RWPE2 (cell line): ENCODE measurements at regions not wholly inside any gene's neighbourhood (a gene's known extent, or its start where the extent isn't known, plus 50 kb on each side); places are given as distances from the start of the nearest gene placed in this dataset.

Experiments
- ATAC-seq: fragments of 200-7000 bp; cut with Tn5 transposase; 3 replicates; pipeline ENCODE4 v1.9.1; 2021; ENCODE audit warnings: low read depth
- DNase-seq: peaks from one replicate; pipeline ENCODE4 v3.0.0-alpha.2; 2020; ENCODE audit warnings: low spot score
- H3K27ac ChIP-seq: fragments of 450-650 bp; 2 replicates; pipeline ENCODE4 v1.5.1; 2017; ENCODE audit warnings: mild to moderate bottlenecking; ENCODE audit not compliant: poor library complexity, severe bottlenecking
- H3K27me3 ChIP-seq: fragments of 250-450 bp; sonication (Bioruptor Pico); 2 replicates; pipeline ENCODE4 v1.5.1; 2021; ENCODE audit warnings: mild to moderate bottlenecking, moderate library complexity; ENCODE audit not compliant: insufficient read depth, poor library complexity, severe bottlenecking
- H3K36me3 ChIP-seq: fragments of 250-450 bp; sonication (Bioruptor Pico); 2 replicates; pipeline ENCODE4 v1.5.1; 2020; ENCODE audit warnings: low read depth, mild to moderate bottlenecking, moderate library complexity
- H3K4me1 ChIP-seq: fragments of 250-450 bp; sonication (Bioruptor Pico); 2 replicates; pipeline ENCODE4 v1.5.1; 2021; ENCODE audit warnings: mild to moderate bottlenecking, moderate library complexity; ENCODE audit not compliant: insufficient read depth, poor library complexity, severe bottlenecking
- H3K4me3 ChIP-seq: fragments of 250-450 bp; sonication (Bioruptor Pico); 2 replicates; pipeline ENCODE4 v1.5.1; 2021; ENCODE audit warnings: mild to moderate bottlenecking, moderate library complexity; ENCODE audit not compliant: severe bottlenecking
- H3K9me3 ChIP-seq: fragments of 250-450 bp; sonication (Bioruptor Pico); 2 replicates; pipeline ENCODE4 v1.5.1; 2021; ENCODE audit warnings: mild to moderate bottlenecking, moderate library complexity; ENCODE audit not compliant: severe bottlenecking
- CTCF ChIP-seq: fragments of 450-650 bp; IDR thresholded peaks from one replicate; pipeline ENCODE4 v1.5.1; 2017; ENCODE audit warnings: mild to moderate bottlenecking, moderate library complexity; ENCODE audit not compliant: poor library complexity, severe bottlenecking

DNA sequence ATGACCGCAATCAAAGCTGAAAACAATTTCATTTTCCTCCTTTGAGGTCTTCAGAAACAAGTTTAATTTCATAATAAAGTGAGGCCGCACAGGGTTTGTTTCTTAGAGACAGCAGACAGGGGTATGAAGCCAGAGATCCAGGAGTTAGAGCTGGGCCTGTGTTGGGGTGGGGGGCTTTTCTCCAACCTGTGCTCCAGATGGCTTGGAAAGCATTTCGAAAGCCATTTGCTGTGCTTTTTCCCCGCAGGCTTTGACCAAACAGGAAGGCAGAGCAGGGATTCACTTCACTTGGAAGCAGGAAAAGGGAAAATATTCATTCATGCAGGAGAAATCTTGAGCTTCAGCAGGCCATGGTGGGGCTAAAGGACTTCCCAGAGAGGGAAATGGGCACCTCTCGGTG, 617.4 kb downstream of the SOX6 start:
- DNase-seq: no peak
- Histone ChIP-seq H3K4me3 (no peak overlapping the region), H3K36me3 (no peaks in the 10 kb centered on the region), H3K9me3 (no peaks in the 10 kb centered on the region), H3K27ac (no peak overlapping the region), H3K4me1 (no peaks in the 10 kb centered on the region), H3K27me3 (no peaks in the 10 kb centered on the region)
- TF ChIP-seq CTCF: no peak
- no peak for ATAC-seq

- peak; percentile 48; the same call in 1 of the 3 replicates for ATAC-seq
- TF ChIP-seq CTCF: no peak
These were observed 613.5 kb downstream of the SOX6 start for GRCh38 chr11:15742626-15743519.

GRCh38 chr11:15744693-15745092, 611.7 kb downstream of the SOX6 start:
- Histone ChIP-seq H3K27ac (no peak overlapping the region), H3K4me1 (no peaks in the 10 kb centered on the region), H3K36me3 (no peaks in the 10 kb centered on the region), H3K9me3 (no peaks in the 10 kb centered on the region), H3K27me3 (no peaks in the 10 kb centered on the region), H3K4me3 (no peak overlapping the region)
- DNase-seq (no peak), ATAC-seq (no peak)
- no peak for TF ChIP-seq CTCF

More at GRCh38 chr11:15742626-15743519, 613.5 kb downstream of the SOX6 start:
- no peak for DNase-seq
- Histone ChIP-seq H3K4me1 (no peaks in the 10 kb centered on the region), H3K36me3 (no peaks in the 10 kb centered on the region), H3K27ac (no peak overlapping the region), H3K4me3 (no peak overlapping the region), H3K9me3 (no peaks in the 10 kb centered on the region), H3K27me3 (no peaks in the 10 kb centered on the region)

GRCh38 chr11:15745266-15745665, 611.1 kb downstream of the SOX6 start:
- DNase-seq (no peak), ATAC-seq (peak; percentile 61)
- TF ChIP-seq CTCF: no peak
- H3K4me1 ChIP-seq: no peaks in the 10 kb centered on the region
- no peak overlapping the region for H3K27ac ChIP-seq
- H3K4me3 ChIP-seq: no peak overlapping the region
- H3K36me3 ChIP-seq: no peaks in the 10 kb centered on the region
- H3K27me3 ChIP-seq: no peaks in the 10 kb centered on the region
- H3K9me3 ChIP-seq: no peaks in the 10 kb centered on the region

DNA sequence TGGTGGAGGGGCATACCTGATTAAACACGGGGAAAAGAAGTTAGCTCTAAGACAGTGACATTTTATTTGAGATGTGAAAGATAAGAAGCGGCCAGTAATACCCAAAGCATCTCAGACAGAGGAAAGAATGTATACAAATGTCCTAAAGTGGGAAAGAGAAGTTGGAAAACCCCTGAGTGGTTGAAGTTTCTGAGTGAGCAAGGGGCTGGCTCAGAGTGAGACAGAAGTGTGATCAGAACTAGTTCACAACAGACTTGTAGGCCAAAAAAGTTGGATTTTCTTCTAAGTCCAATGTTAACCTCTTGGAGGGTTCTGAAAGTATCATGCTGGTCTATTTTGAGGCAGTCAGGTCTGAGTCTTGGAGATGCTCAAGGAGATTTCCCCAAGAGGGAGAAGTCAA, 608.7 kb downstream of the SOX6 start:
- TF ChIP-seq CTCF: no peak
- DNase-seq (no peak), ATAC-seq (no peak)
- Histone ChIP-seq H3K9me3 (no peaks in the 10 kb centered on the region), H3K36me3 (no peaks in the 10 kb centered on the region), H3K4me3 (no peak overlapping the region), H3K27me3 (no peaks in the 10 kb centered on the region), H3K27ac (no peak overlapping the region), H3K4me1 (no peaks in the 10 kb centered on the region)
